ENCODE measurements at regions not wholly inside any gene's neighbourhood (a gene's known extent, or its start where the extent isn't known, plus 50 kb on each side); places are given as distances from the start of the nearest gene placed in this dataset.

DNA sequence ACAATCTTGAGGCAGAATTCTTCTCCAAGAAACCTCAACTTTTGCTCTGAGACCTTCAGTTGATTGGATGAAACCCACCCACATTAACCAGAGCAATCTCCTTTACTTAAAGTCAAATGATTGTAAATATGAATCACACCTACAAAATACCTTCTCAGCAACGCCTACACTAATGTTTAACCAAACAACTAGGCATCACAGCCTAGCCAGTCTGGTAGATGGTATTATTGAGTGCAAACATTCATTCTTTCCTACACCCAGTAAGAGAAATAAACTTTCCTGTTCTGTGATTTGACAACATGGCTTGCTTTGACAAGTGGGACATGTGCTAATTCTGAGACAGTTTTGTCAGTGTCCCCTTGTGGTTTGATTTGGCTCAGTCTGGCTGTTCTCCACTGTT is 252.2 kb downstream of the HACE1 start:
- TF ChIP-seq, protein P1, sequence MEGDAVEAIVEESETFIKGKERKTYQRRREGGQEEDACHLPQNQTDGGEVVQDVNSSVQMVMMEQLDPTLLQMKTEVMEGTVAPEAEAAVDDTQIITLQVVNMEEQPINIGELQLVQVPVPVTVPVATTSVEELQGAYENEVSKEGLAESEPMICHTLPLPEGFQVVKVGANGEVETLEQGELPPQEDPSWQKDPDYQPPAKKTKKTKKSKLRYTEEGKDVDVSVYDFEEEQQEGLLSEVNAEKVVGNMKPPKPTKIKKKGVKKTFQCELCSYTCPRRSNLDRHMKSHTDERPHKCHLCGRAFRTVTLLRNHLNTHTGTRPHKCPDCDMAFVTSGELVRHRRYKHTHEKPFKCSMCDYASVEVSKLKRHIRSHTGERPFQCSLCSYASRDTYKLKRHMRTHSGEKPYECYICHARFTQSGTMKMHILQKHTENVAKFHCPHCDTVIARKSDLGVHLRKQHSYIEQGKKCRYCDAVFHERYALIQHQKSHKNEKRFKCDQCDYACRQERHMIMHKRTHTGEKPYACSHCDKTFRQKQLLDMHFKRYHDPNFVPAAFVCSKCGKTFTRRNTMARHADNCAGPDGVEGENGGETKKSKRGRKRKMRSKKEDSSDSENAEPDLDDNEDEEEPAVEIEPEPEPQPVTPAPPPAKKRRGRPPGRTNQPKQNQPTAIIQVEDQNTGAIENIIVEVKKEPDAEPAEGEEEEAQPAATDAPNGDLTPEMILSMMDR (IDR thresholded peaks at IDR 0.05), result no peak
- TF ChIP-seq POLR2AphosphoS5 (IDR thresholded peaks at IDR 0.05), result no peak
